A673 (cell line): ENCODE measurements at regions not wholly inside any gene's neighbourhood (a gene's known extent, or its start where the extent isn't known, plus 50 kb on each side); places are given as distances from the start of the nearest gene placed in this dataset.

ENCODE experiments used
- CTCF ChIP-seq: fragments of 300-800, 200-600 bp; sonication (generic); conservative IDR thresholded peaks from 2 replicates; pipeline ENCODE4 v1.5.1; 2017; ENCODE audit warnings: low read depth, mild to moderate bottlenecking, antibody characterized with exemption, low read length, moderate library complexity, mixed read lengths
- EZH2 ChIP-seq: fragments of 200-600 bp; sonication (generic); IDR thresholded peaks from 2 replicates; pipeline ENCODE4 v1.6.1; 2017; ENCODE audit warnings: borderline replicate concordance, low read depth, mild to moderate bottlenecking, mixed read lengths, antibody characterized with exemption, low read length; ENCODE audit not compliant: poor library complexity, severe bottlenecking

GRCh38 chr6:74764486-74764885 is 441.4 kb downstream of the COL12A1 start:
- TF ChIP-seq CTCF, result no peak
- no peak for TF ChIP-seq EZH2
